H1 (cell line): ENCODE measurements at regions not wholly inside any gene's neighbourhood (a gene's known extent, or its start where the extent isn't known, plus 50 kb on each side); places are given as distances from the start of the nearest gene placed in this dataset.

ENCODE experiments used
- CHD1 ChIP-seq: IDR thresholded peaks from 2 replicates; pipeline ENCODE4 v1.6.1; 2012; ENCODE audit warnings: low read depth, low read length, improper control_type of control experiment
- CHD7 ChIP-seq: fragments of 300-600 bp; sonication (generic); IDR thresholded peaks from 2 replicates; pipeline ENCODE4 v1.7.1; 2012; ENCODE audit warnings: low read length, moderate library complexity, mild to moderate bottlenecking, inconsistent platforms; ENCODE audit not compliant: insufficient replicate concordance
- CREB1 ChIP-seq: IDR thresholded peaks from 2 replicates; pipeline ENCODE4 v1.6.1; 2012; ENCODE audit warnings: inconsistent platforms
- HDAC2 ChIP-seq, 2 experiments: fragments of 300-600 bp in 1 of 2; sonication (generic) in 1 of 2; IDR thresholded peaks; 2 replicates each; pipeline ENCODE4 v1.6.1; 2011 to 2012; ENCODE audit warnings: low read depth in 2 of 2, low read length in 2 of 2, mild to moderate bottlenecking in 2 of 2, moderate library complexity in 2 of 2, borderline replicate concordance in 1 of 2, inconsistent platforms in 1 of 2
- RNF2 ChIP-seq: fragments of 200-900, 300-1000 bp; sonication (generic); IDR thresholded peaks from 2 replicates; pipeline ENCODE4 v1.7.1; 2016; ENCODE audit warnings: borderline replicate concordance, low read depth, mild to moderate bottlenecking, antibody characterized with exemption, low read length; ENCODE audit not compliant: poor library complexity, severe bottlenecking; ENCODE audit errors: missing control alignments
- SIN3A ChIP-seq, 2 experiments: IDR thresholded peaks in 1 of 2; conservative IDR thresholded peaks in 1 of 2; 2 replicates each; pipeline ENCODE4 v1.6.1; 2011 to 2012; ENCODE audit warnings: low read length in 2 of 2, improper control_type of control experiment in 1 of 2, low read depth in 1 of 2, mild to moderate bottlenecking in 1 of 2
- ZNF274 ChIP-seq: IDR thresholded peaks from 2 replicates; pipeline ENCODE4 v1.7.0; 2012; ENCODE audit warnings: low read length, borderline replicate concordance; ENCODE audit errors: extremely low read depth
- TF ChIP-seq, protein P1 (sequence below): IDR thresholded peaks from 2 replicates; pipeline ENCODE4 v1.6.1; 2012; ENCODE audit warnings: inconsistent platforms
- TF ChIP-seq, protein P2 (sequence below): IDR thresholded peaks from 2 replicates; pipeline ENCODE4 v1.6.1; 2012; ENCODE audit warnings: low read length, inconsistent platforms

DNA sequence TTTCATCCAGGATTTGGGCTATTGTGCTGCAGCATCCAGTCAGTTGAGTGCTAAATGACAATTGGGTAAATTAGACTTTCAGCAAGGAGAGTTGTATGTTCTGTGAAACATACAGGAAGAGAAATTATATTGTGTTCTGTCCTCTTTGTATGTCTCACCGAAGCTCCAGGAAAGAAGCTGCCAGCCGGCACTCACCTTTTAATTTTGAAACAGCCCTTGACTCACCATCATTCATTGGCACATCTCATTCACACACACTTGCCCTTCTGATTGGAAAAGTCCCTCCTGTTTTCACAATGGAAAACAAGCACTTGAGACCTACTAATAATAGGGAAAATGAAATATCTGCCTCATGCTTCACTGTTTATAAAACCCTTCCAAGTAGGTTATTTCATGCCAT, 495.6 kb downstream of the RPS24 start (continued):
- TF ChIP-seq CHD7 = no peak
- TF ChIP-seq SIN3A (conservative IDR thresholded peaks at IDR 0.05 in 1 of 2, IDR thresholded peaks at IDR 0.05 in 1 of 2; ENCODE audit: low read depth in 1 of 2, low read length in 2 of 2) = no peak
- TF ChIP-seq, protein P1, sequence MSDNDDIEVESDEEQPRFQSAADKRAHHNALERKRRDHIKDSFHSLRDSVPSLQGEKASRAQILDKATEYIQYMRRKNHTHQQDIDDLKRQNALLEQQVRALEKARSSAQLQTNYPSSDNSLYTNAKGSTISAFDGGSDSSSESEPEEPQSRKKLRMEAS = no peak
- TF ChIP-seq CHD1 = no peak
- no peak for TF ChIP-seq ZNF274
- no peak for TF ChIP-seq HDAC2 (IDR thresholded peaks at IDR 0.05; ENCODE audit: borderline replicate concordance in 1 of 2, low read depth in 2 of 2, low read length in 2 of 2)
- TF ChIP-seq CREB1 = no peak
- TF ChIP-seq, protein P2, sequence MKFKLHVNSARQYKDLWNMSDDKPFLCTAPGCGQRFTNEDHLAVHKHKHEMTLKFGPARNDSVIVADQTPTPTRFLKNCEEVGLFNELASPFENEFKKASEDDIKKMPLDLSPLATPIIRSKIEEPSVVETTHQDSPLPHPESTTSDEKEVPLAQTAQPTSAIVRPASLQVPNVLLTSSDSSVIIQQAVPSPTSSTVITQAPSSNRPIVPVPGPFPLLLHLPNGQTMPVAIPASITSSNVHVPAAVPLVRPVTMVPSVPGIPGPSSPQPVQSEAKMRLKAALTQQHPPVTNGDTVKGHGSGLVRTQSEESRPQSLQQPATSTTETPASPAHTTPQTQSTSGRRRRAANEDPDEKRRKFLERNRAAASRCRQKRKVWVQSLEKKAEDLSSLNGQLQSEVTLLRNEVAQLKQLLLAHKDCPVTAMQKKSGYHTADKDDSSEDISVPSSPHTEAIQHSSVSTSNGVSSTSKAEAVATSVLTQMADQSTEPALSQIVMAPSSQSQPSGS = no peak
- TF ChIP-seq RNF2 = no peak
